ENCODE measurements at regions not wholly inside any gene's neighbourhood (a gene's known extent, or its start where the extent isn't known, plus 50 kb on each side); places are given as distances from the start of the nearest gene placed in this dataset.

GRCh38 chr14:58969951-58970751, 218.3 kb upstream of the DAAM1 start:
- TF ChIP-seq ZNF614 (CRISPR knock-in tag; IDR thresholded peaks at IDR 0.05; ENCODE audit: borderline replicate concordance) (no peak), JUN (CRISPR knock-in tag; IDR thresholded peaks at IDR 0.05) (no peak), ZBTB33 (CRISPR knock-in tag; IDR thresholded peaks at IDR 0.05) (no peak), POLR2A (IDR thresholded peaks at IDR 0.05; ENCODE audit: insufficient read depth in 1 of 2, low read depth in 2 of 2, low read length in 2 of 2) (no peak), CTCF (CRISPR knock-in tag; IDR thresholded peaks at IDR 0.05) (no peak)

All from HepG2 (cell line).